ENCODE measurements at regions not wholly inside any gene's neighbourhood (a gene's known extent, or its start where the extent isn't known, plus 50 kb on each side); places are given as distances from the start of the nearest gene placed in this dataset.

DNA sequence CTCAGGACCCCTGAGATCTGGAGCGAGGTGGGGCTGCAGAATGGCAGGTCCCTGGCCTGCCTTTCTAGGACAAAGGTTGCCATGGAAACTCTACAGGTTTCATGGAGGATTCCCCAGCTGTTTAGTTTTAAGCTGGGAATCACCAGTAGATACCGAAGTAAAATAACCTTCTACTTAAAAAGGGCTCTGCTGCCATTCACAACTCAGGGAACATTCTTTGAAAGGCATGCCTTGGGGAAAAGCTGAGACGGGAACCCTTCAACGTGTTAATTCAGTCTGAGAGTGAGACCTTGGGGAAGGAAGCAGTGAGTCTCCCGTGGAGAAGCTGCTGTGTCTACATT, 493.3 kb downstream of the BRD1 start:
- H3K4me3 ChIP-seq (ENCODE audit: control insufficient read depth, low read depth, low read length) = no peak overlapping the region
- TF ChIP-seq, protein P1, sequence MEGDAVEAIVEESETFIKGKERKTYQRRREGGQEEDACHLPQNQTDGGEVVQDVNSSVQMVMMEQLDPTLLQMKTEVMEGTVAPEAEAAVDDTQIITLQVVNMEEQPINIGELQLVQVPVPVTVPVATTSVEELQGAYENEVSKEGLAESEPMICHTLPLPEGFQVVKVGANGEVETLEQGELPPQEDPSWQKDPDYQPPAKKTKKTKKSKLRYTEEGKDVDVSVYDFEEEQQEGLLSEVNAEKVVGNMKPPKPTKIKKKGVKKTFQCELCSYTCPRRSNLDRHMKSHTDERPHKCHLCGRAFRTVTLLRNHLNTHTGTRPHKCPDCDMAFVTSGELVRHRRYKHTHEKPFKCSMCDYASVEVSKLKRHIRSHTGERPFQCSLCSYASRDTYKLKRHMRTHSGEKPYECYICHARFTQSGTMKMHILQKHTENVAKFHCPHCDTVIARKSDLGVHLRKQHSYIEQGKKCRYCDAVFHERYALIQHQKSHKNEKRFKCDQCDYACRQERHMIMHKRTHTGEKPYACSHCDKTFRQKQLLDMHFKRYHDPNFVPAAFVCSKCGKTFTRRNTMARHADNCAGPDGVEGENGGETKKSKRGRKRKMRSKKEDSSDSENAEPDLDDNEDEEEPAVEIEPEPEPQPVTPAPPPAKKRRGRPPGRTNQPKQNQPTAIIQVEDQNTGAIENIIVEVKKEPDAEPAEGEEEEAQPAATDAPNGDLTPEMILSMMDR (IDR thresholded peaks at IDR 0.05; ENCODE audit: control insufficient read depth, insufficient read depth, low read depth, low read length, missing control alignments) = no peak
- no peak for DNase-seq (ENCODE audit: low read depth)

DNA sequence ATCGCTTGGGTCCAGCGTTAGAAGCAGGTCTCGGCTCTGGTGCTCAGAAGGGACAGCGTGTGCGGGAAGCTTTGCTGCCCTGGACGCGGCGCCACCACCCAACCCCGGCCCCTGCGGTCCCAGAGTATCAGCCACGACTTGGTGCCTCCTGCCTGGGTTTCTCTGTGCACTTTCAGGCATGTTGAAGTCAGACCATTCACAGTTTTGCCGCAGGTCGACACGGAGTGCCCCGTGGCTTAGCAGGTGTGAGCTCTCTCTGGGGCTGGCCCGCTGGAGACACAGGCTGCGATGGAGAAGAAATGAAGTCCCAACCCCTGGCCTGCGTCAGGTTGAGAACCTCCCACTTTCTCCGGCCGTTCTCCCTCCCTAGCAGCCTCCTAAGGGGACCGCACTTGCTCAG, 494.5 kb downstream of the BRD1 start:
- no peak overlapping the region for H3K4me3 ChIP-seq (ENCODE audit: control insufficient read depth, low read depth, low read length)
- no peak for DNase-seq (ENCODE audit: low read depth)
- TF ChIP-seq, protein P1 (IDR thresholded peaks at IDR 0.05; ENCODE audit: control insufficient read depth, insufficient read depth, low read depth, low read length, missing control alignments) = no peak

DNA sequence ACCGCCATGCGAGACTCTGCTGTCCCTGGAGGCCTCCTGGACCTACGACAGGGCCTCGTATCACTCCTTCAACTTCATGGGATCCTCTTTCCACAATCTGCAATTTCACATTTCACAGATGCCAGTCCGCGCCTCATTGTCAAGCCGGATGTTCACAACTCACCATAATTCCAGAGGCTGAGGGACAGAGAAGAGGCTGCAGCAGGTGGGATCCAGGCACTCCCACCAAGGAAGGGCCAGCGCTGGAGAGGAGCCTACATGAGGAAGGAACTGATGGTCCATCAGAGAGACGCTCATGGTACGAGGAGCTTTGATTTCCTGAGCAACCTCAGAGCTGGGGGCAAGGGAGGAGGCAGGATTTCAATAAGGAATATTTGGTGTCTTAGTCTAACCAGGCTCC, 495.0 kb downstream of the BRD1 start:
- DNase-seq (ENCODE audit: low read depth) = no peak

DNA sequence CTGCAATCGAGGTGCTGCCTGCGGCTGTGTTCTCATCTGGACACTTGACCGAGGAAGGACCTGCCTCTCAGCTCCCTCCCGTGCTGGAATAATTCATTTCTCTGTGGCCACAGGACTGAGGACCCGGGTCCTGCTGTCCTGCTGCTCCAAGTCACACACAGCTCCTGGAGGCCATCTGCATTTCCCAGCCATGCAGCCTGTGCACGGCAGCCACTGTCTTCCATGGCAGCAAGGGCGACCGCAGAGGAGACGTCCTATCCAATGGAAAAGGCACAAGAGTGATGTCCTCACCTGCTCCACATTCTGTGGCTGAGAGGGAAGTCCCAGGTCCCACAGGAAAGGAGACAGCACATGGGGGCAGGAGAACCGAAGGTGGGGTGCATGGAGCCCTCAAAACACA, 495.8 kb downstream of the BRD1 start:
- no peak overlapping the region for H3K4me3 ChIP-seq (ENCODE audit: control insufficient read depth, low read depth, low read length)
- TF ChIP-seq, protein P1 (IDR thresholded peaks at IDR 0.05; ENCODE audit: control insufficient read depth, insufficient read depth, low read depth, low read length, missing control alignments) = no peak
- no peak for DNase-seq (ENCODE audit: low read depth)

More for the DNA sequence above, 495.0 kb downstream of the BRD1 start:
- no peak overlapping the region for H3K4me3 ChIP-seq (ENCODE audit: control insufficient read depth, low read depth, low read length)
- TF ChIP-seq, protein P1 (IDR thresholded peaks at IDR 0.05; ENCODE audit: control insufficient read depth, insufficient read depth, low read depth, low read length, missing control alignments) = no peak

DNA sequence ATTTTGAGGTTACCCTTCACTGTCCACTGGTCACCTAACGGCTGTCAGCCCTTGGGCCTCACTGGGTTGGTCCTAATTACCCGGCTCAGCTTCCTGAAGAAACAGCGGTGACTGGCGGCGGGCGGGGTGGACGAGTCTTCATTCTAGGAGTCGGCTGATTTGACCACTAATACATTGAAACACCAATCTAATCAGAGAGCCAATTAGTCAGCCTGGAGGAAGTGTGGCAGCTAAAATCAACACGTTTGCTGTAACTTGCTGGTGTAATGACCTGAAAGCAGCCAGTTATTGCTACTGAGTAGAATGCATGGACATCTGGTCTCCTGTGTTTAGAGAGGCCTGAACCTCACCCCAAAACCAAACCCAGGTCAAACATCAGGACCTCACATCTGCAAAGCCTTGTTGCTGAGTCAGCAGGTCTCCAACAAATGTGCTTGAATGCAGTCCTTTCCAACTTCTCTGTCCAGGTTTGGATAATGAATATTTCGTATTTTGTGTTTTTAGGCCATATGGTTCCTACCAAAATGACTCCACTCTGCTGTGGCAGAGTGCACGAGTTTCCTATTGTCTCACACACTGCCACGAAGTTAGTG, 496.4 kb downstream of the BRD1 start:
- H3K4me3 ChIP-seq (ENCODE audit: control insufficient read depth, low read depth, low read length) = no peak overlapping the region
- TF ChIP-seq, protein P1 (IDR thresholded peaks at IDR 0.05; ENCODE audit: control insufficient read depth, insufficient read depth, low read depth, low read length, missing control alignments) = no peak
- DNase-seq (ENCODE audit: low read depth) = no peak

DNA sequence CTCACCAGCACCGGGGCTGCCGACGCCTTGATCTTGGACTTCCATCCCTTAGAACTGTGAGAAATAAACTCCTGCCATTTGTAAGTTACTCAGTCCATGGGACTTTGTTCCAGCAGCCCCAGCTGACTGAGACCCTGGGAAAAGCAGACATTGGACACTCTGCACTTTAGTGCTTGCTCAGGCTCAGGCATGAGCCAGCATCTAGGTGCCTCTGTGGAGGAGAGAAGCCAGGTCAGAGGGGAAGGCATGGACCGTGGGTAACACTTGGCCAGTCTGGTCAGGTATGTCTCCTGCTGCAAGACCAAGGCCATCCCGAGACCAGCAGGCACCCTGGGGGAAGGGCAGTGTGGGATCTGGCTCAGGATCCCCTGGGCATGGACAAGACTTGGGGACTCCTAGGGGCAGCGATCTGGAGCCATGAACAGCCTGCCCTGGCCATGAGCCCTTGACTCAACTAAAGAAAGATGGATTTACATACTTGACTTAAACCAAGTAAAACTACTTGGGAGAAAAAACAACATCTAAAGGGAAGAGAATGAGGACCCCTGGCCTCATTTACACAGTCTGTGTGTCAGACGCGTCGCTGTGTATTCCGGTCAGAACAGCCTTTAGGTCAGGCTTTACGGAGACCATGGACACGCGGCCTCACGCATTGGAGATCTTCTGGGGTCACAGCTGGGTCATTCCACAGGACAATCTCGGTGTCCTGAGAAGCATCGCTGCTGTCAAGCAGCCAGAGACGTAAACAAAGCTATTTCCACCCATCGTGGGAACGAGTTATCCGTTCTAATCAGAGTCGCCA, 497.1 kb downstream of the BRD1 start:
- TF ChIP-seq, protein P1 (IDR thresholded peaks at IDR 0.05; ENCODE audit: control insufficient read depth, insufficient read depth, low read depth, low read length, missing control alignments) = no peak
- DNase-seq (ENCODE audit: low read depth) = no peak
- no peak overlapping the region for H3K4me3 ChIP-seq (ENCODE audit: control insufficient read depth, low read depth, low read length)

Data from AG09309 (cell line).